DMS153 treated with DMSO at 0.1 percent for 48 hours (cell line): ENCODE measurements at regions not wholly inside any gene's neighbourhood (a gene's known extent, or its start where the extent isn't known, plus 50 kb on each side); places are given as distances from the start of the nearest gene placed in this dataset.

ENCODE experiments used
- DNase-seq: peaks from one replicate; lab custom pipeline; 2025; ENCODE audit not compliant: unreplicated experiment; lab: John Stamatoyannopoulos, UW

DNA sequence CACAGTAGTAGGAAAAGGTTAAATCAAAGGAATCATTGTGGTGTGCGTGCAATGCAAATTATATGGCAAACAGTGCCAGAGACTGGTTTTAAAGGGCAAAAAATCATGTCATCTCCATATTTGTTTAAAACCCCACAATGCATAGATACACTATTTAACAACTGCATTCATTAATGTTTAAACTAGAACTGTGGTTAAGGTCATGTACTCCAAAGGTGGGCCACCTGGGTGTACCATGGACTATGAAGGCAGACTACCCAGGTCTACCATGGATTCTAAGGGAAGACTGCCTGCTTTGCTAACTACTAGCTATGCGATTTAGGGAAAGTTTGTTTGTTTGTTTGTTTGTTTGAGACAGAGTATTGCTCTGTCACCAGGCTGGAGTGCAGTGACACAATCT lies 356.3 kb downstream of the ZEB2 start:
- no peak for DNase-seq

DNA sequence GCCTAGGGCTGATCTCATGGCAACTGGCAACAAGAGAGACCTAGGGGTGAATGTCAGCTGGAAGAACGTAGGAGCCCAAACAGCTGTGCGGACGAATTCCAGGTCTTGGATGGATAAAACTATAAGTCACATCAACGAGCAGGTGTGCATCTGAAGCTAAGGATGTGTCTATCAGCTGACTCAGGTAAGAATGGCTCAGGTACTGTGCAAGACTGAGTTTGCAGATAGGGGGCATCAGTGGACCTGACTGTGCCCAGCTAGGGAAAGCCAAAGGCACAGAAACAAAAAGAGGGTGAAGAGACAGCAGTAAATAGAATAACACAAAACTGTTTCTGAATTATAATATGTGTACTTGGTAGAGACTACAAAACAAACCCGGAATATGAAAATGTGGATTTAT lies 357.3 kb downstream of the ZEB2 start:
- DNase-seq: no peak

DNA sequence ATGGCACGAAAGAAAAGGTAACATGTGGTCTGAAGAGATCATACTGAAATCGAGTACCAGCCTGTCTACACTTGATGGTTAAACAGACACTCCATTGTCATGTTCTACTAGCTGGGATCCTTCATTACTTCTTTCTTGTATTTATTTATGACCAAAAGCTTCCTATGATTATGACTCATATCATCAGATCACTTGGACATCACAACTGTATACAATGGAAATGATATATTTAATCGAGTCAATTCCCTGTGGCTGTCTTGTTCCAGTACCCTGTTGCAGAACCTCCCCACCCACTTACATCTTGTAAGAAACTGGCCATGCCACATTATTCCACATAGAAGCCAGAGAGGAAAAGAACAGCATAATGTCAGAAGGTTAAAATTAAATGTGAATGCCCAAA lies 358.9 kb downstream of the ZEB2 start:
- DNase-seq: no peak

DNA sequence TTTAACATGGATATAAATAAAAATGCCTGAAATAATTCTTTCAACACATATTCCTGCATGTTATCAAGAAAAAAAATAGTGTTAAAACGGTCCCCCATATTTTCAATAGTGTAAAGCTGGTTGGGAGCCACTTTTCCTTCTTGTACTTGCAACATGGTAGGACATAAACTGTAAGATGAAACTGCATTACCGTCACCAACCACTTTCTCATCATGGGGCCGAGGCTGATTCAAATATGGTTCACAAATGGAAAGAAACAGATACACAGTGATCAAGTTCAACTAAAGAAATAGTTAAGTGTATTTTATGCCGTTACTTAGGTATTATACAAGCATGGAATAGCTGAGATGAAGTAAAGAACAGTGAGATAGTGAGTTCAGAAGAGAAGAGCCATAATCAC lies 360.7 kb downstream of the ZEB2 start:
- DNase-seq: no peak

DNA sequence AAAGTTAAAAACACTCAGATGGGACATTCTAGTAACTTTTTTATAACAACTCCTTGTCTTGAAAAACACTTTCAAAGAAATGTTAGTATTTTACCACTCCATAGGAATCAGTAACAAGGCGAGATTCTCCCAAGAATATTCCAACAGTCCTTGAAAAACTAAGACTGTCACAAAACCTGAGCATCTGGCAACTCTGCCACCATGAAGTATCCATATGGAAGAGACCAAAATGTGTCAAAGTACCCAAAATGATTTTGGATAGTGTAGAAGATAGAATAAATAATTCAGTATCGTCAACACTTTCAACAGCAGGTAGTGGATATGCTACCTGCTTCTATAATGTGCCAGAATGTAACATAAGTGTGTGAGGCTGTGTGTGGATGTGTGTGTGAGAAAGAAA lies 361.8 kb downstream of the ZEB2 start:
- DNase-seq: no peak

DNA sequence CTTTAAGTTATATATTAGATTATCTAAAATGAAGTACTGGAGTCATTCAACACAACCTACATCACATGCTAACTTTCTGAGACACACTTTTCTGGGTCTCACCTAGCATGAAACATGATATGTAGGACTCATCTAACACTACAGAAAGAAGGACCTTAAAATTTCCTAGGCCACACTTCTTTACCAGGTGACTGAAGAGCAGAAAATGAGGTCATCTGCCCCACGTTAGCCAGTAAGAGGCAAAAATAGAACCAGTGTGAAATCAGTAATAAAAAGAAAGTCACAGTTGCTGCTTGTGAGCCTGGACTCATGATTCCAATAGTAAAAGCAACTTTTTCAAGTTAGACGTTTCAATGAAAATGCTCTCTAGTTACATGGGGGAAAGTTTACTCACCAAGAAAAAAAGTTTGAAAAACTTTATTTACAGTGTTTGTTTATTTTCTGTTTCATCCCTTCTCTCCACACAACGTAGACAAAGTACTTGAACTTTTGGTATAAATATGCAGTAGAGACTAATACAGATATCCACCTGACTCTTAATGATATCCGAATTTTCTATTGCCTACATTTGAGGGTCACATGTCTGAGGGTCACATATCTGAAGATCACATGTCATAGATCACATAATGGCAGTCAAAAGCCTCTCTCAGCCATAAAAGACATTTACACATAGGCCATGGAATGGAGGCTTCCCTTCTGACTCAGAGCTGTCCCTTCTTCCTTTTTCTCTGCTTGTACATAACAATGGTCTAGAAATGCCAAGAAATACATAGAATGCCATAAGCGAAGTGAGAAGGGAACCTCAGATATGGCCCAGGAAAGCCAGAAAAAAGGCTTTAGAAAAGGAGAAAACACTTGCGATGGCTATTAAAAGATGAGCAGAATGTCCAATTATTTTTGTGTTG lies 362.9 kb downstream of the ZEB2 start:
- no peak for DNase-seq

DNA sequence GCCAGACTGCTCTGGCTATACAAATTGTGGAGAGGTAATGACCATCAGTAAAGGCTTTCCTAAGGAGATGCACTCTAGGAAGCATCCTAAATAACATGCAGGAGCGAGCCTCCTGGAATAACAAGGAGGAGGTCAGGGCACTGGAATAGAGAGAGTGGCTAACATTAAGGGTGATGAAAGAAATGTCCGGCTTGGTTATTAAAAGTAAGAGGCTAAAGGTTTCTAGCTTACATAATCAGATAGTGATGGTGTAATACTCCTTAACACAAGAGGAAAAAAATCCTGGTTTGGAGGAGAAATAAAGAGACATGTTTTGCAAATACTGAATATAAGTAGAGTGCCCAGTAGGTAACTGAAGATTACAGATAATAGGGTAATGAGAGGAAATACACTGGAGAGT lies 365.7 kb downstream of the ZEB2 start:
- DNase-seq: no peak

DNA sequence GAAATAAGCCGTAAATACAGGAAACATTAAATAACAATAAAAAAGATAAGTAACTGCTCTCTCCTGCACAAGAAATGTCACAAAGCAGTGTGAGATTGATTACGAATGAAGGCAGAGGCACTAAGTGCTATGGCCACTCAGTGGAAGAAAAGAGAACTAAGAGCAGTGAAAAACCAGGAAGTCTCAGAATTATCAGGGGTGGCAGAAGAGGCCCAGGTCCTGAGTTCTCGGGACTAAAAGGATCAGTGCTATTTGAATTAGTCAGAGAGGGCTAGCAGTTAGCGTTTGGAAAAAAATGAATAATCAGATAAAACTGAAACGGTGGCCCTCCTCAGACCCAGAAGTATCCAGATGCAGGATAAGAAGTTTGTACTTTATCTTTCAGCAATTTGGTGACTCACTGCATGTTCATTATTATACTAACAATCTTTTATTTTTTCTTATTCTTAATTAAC lies 367.1 kb downstream of the ZEB2 start:
- DNase-seq: no peak

DNA sequence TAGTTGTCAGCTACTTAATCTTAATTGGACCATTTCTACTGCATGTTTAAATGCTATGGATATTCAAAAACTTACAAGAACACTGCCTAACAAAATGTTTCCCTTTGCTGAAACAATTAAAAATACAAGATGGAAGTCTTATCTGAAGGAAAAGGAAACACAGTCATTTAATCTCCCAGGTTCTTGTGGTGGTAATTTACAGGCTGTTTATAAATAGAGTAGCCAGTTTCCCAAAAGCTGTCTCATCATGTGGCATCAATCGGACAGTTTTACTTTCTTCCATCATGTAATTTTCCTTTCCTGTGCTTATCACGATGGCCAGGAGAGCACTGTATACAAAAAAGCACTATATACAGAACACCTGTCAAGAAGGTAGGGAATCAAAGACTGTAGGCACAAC lies 368.1 kb downstream of the ZEB2 start:
- DNase-seq: no peak

DNA sequence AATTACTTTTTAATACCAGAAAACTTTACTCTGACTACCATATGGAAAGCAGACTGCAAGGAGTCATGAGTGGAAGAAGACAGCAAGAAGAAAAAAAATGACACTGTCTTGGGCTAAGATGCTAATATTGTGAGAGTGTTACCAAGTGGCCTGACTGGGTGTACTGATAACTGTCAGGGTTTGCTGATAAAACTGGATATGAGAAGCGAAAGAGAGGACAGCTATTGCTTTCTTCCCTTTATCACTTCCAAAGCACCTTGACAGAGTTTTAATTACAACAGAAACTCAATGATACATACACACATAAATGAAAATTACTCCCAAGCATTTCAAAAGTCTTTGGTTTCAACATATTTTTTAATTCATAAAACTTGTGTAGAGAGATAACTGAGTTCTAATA lies 368.5 kb downstream of the ZEB2 start:
- no peak for DNase-seq

DNA sequence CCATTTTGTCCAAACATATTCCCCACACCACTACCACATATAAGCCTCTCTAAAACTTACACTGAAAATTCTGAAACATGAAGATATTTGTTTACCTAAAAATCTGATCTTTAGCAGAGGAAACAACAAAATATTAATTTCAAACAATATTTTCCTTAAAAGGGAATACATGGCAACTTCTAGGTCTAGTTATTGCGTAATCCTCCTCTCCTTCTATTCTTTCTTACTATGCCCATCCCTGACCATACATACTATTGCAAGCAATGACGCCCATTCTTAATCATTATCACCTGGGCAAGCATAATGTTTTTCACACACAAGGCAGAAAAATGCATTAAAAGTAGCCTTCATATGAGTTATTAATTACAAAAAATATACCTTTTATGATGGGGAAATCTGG lies 372.6 kb downstream of the ZEB2 start:
- DNase-seq: no peak

DNA sequence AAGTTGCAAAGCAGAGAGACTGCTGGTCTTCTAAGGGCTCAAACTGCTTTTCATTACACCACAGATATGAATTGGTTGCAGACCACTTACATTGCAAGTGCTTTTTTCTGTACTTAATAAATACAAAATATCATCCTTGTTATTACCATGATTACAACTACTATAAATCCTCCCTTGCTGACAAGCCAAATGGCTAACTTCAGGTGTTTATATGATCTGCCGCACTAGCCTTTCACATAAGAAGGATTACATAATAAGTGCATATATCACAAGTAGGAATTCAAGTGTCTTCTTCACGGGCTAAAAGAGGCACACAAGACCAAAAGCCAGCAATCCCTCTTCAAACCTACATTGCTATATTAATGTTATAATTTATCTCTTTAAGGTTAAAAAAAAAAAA lies 373.0 kb downstream of the ZEB2 start:
- no peak for DNase-seq

DNA sequence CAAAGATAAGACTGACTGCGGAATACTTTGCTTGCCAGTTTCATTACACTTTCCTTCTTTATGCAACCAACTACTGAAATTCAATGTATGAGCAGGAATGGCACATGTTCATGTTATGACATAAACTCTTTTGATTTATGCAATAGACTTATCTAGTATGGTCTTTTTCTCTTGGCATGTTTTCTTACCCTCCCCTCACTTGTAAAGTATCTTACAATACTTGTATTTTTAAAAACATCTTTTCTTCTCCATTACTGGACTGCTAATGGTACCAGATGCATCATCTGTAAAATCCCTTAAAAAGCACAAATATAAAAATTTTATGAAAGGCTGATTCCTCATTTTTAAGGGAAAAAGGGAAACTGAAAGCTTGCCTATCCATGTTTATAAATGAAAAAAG lies 373.8 kb downstream of the ZEB2 start:
- no peak for DNase-seq

DNA sequence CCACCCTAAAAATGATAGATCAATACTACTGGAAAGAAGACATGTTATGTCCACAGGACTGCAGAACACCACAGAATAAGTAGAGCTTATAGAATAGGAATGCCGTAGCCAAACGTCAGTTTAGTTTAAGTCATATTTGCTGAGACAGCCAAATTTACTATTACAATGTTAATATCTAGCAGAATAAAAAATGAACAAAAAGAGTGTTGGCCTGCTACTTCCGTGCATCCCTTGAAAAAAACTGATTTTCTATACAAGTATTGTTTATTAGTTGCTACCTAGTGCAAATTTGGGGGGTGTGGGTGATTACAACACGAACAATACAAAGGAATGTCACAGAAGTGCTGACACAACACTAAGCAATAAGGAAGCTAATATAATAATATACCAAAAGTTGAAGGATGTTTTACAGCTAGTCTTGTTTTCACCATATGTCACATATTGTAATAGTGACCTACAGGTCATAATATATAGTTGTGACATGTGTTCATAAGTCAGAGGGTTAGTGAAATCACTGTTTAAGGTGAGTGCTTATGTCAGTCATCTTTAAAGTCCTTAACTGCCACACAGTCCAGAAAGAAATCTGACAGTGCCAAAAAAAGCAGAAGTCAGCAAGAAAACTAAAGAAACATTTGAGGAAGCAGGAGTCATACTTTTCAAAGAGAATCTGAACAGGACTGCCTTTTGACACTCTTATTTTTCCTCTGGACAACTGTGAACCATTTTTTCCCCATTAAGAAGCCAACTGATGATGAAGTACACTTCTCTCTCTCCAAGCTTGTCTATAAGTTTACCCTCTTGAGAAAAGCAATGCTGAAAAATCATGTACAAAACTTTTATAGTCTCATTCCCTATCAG lies 376.4 kb downstream of the ZEB2 start:
- no peak for DNase-seq

DNA sequence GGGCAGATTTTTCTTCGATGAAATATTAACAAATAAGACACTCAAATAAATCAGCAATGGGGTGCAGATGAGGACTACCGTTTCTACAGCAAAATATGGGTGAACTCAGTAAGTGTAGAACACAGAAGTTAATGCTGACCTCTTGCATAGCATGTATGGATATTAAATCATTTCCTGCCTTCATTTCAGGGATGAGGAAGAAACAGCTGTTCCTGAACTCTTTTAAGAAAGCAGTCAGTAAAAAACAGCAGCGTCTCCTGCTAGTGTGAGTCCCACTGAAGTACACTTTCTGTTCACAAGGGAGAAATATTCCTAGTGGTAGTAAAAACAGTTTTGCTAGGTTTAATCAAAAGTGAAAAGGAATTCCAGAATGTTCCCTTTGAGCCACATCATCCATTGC lies 379.0 kb downstream of the ZEB2 start:
- no peak for DNase-seq

DNA sequence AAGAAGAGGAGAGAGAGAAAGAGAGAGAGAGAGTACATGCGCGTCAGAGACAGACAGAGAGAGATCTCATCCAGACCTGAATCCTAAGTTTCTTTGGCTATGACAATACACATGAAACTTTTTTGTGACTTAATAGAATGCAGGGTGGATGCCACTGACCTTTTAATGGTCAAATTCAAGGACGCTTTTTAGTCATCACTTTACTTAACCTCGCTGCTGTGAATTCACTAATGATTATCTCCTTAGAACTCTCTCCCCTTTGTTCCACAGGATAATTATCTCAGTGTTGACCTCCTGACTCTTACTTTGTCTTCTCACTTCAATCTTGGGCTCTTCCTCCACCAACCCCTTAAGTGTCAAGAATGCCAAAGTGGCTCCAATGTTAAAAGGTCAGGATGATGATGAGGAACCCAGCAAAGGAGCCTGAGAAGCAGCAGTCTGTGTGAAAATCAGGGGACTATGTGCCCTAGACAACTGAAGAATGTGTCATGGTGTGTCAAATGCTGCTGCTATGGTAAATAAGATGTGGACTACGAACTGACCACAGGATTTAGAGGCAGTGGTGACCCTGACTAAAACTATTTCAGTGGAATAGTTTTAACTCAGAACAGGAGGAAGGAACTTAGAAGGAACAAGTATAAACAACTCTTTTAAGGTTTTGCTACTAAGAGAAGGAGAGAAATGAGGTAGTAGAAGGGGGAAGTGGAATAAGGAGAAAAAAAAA lies 382.1 kb downstream of the ZEB2 start:
- DNase-seq: no peak

DNA sequence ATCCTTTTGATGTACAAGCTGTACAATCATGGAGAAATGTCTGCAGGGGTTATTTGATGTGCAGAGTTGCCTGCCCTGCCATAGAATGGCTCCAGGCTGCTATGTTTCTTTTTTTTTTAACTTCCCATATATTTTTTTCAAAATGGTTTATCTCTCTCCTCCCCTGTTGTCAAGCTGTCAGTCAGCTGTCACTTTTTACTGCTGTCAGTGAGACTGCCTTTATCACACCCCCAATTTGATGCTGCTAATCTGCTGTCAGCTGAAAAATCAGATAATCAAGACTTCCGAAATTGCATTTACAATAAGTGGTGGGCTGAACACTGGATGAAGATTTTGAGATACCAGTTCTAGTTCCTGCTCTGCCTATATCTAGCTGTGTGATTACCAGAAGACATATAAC lies 382.6 kb downstream of the ZEB2 start:
- no peak for DNase-seq

DNA sequence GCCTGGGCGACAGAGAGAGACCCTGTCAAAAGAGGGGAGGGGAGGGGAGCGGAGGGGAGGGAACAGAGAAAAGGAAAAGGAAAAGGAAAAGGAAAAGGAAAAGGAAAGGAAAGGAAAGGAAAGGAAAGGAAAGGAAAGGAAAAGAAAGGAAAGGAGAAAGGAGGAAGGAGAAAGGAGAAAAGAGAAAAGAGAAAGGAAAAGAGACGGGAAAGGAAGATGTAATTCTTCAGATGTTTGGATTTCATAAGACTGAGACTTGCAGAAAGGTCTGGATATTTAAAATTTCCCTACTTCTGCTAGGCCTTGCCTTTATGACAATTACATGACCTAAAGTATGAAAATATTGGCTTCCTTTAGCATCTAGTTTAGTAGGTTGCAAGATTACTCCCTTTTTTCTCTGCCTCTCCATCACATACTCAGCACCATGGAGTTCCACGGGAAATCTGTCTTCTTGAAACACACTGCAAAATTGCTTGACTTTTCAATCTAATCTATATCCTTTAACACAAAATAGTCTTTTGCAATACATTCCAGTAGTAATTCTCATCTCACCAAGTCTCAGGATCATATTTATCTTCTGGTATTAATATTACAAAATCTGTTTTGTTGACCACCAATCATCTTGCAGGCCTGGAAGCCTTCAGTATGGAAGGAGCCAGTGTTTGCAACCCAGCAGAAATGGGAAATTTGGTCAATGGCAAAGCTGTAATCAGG lies 383.5 kb downstream of the ZEB2 start:
- no peak for DNase-seq

DNA sequence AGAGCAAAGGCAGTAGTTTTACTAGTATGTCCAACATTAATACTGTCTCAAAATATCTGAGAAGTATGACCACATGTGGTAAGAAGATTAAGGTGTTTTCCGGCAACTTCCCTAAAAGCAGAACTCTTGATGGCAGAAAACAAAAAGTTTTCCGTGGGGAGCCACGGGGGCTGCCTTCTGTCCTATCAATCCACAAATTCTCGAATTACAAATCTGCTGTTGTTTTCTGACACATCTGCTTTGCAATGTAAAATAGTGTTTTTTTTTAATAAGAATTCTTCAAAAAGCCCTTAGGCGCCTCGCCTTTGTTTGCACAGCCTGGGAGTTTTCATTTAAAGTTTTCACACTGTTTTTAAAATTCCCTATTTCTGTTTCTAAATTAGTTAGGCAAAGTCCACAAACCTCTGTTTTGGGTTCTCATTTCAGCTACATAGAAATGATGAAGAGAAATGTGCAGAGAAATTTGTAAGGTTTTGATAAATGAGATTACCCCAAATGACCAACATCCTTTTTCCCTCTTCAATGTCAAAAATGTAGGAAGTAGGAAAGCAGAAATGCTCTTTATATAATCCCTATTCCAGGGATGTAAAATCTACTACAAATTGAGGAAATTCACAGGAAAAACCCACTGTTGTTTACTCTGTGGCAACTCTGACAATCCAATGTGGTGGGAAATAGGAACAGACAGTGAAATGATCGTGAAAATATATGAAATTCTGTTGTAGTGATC lies 385.8 kb downstream of the ZEB2 start:
- DNase-seq: no peak

DNA sequence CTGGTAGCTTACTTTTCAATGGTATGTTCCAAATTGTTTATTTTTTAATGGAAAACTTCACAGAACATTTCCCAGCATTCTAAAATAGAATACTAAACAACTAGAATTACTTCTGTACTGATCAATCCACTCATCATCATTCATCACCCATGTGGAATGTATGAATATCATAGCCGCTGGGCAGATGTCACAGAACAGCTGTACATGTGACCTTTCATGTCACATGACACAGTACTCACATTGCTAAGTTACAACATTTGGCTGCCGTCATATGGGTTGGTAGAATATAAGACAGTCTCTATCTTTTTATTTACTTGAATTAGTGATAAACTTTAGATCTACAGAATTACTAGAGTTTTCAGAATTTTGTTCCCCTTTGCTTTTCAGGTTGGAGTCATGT lies 387.6 kb downstream of the ZEB2 start:
- no peak for DNase-seq
